PC-3 (cell line): ENCODE measurements at regions not wholly inside any gene's neighbourhood (a gene's known extent, or its start where the extent isn't known, plus 50 kb on each side); places are given as distances from the start of the nearest gene placed in this dataset.

Source experiments
- CTCF ChIP-seq: fragments of 300-600 bp; sonication (generic); conservative IDR thresholded peaks from 2 replicates; pipeline ENCODE4 v1.5.1; 2017; ENCODE audit warnings: antibody characterized with exemption, low read depth, mild to moderate bottlenecking, low read length
- EZH2 ChIP-seq: fragments of 300-600 bp; sonication (generic); IDR thresholded peaks from one replicate; pipeline ENCODE4 v1.6.1; 2017; ENCODE audit warnings: antibody characterized with exemption, mild to moderate bottlenecking, low read length; ENCODE audit not compliant: unreplicated experiment
- EZH2phosphoT487 ChIP-seq: fragments of 300-600 bp; sonication (generic); IDR thresholded peaks from 2 replicates; pipeline ENCODE4 v1.6.1; 2018; ENCODE audit warnings: mild to moderate bottlenecking, antibody characterized with exemption, low read length, borderline replicate concordance

- TF ChIP-seq EZH2 (no peak), EZH2phosphoT487 (no peak), CTCF (no peak)
Observed at GRCh38 chr1:189866606-189867005, 611.1 kb downstream of the BRINP3 start.
